GM12874 (cell line): ENCODE measurements at regions not wholly inside any gene's neighbourhood (a gene's known extent, or its start where the extent isn't known, plus 50 kb on each side); places are given as distances from the start of the nearest gene placed in this dataset.

Experiments used
- CTCF ChIP-seq: IDR thresholded peaks from 2 replicates; pipeline ENCODE4 v1.5.1; 2011; ENCODE audit warnings: low read depth, mild to moderate bottlenecking, control low read depth, low read length, moderate library complexity; ENCODE audit not compliant: insufficient read depth

DNA sequence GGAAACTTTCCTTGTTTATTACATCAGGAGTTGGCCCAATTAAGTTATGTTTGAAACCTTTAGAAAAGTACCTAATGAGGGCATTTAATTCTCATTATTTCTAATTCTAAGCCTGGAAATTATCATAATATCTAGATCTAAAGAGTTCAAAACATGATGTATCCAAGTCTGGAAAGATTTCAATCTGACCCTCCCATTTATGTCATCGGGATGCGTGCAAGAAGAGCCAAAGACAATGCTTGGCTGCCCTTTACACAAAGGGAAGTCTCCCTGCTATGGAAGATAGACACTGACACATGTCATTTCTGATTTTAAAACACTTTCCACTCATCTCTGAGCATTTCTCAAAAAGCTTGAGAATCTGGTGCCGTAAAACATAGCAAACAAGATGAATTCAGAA, 222.4 kb downstream of the ANTXR2 start:
- TF ChIP-seq CTCF, result no peak

- no peak for TF ChIP-seq CTCF
Measured at GRCh38 chr4:79848329-79848728, 224.7 kb downstream of the ANTXR2 start.

GRCh38 chr4:79847411-79847810, 225.6 kb downstream of the ANTXR2 start:
- TF ChIP-seq CTCF, result no peak

- no peak for TF ChIP-seq CTCF
Measured at GRCh38 chr4:79842162-79842561, 230.9 kb downstream of the ANTXR2 start.

- TF ChIP-seq CTCF, result no peak
Measured at GRCh38 chr4:79833857-79834256, 239.2 kb downstream of the ANTXR2 start.

DNA sequence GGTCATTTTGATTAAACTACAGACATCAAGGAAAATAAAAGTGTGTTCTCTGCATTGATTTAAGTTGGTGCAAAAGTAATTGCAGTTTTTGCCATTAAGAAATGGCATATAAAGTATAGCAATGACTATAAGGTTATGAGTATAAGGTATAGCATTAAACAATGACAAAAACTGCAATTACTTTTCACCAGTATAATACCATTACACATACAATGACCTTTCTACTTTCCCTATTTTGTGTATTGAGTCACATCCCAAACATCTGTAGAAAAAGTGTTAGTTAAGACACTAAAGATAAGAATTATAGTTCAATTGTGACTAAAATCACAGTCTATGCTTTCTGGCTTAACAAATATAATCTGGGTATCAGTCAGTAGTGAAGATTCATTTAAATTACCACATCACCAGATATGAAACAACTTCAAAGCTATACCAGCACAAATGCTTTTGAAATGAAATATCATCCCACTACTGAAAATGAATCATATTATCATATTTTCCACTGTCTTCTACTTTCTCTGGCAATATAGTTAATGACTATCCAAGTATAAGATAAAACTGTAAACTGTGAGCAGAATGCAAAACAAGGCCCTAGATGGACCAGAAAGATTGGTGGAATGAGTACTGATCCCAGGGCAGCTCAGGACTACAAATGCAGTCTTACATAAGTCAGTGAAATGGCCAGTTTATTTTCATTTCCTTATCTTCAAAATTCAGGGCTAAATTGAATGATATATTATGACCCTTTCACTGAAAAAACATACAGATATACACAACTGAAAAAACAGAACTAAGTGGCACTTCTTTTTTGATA, 241.1 kb downstream of the ANTXR2 start:
- no peak for TF ChIP-seq CTCF

DNA sequence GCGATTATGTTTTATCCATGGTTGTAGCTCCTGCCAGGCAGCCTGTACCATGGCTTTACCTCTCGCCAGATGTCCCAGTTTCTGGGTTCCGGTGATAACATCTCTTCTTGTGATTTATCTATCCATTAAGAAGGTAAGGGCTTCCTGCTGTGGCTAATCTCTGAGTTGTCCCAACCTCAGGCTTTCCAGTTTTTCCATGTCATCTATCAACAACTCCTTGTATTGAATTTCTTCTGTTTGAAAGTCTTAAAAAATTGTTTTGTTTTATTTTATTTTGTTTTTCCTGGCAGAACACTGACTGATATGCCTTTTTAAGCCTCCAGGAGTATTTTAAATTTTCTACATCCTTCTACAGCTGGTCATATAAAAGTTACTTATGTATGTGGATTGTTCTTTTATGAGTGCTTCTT, 241.9 kb downstream of the ANTXR2 start:
- no peak for TF ChIP-seq CTCF
